HEK293 (cell line): ENCODE measurements at regions not wholly inside any gene's neighbourhood (a gene's known extent, or its start where the extent isn't known, plus 50 kb on each side); places are given as distances from the start of the nearest gene placed in this dataset.

Experiments
- CTCF ChIA-PET: fragments of 350-600 bp; formaldehyde crosslinking; extraction: SDS; loops from one replicate; lab custom pipeline; 2021; ENCODE audit warnings: antibody characterized with exemption; lab: Yijun Ruan, JAX
- POLR2A ChIA-PET: fragments of 300-600 bp; formaldehyde crosslinking; extraction: SDS; loops from one replicate; lab custom pipeline; 2020; ENCODE audit warnings: antibody characterized with exemption, inconsistent platforms; lab: Yijun Ruan, JAX
- H3K27ac ChIP-seq: fragments of 200-500 bp; sonication (Bioruptor generic); 2 replicates; pipeline ENCODE4 v1.5.1; 2014; ENCODE audit warnings: low read depth, low read length, control low read depth, inconsistent platforms; ENCODE audit errors: extremely low read depth
- H3K36me3 ChIP-seq, 2 experiments: fragments of 200-500 bp in 1 of 2; sonication (Bioruptor generic) in 1 of 2; 1 replicate in 1 of 2; 2 replicates in 1 of 2; pipeline ENCODE4 v1.5.1; 2014 to 2017; ENCODE audit warnings: inconsistent platforms in 2 of 2, low read length in 2 of 2; ENCODE audit not compliant: control insufficient read depth in 2 of 2, insufficient read depth in 1 of 2
- H3K4me1 ChIP-seq: fragments of 200-500 bp; sonication (Bioruptor generic); 2 replicates; pipeline ENCODE4 v1.5.1; 2014; ENCODE audit warnings: mild to moderate bottlenecking, low read length, inconsistent platforms; ENCODE audit not compliant: control insufficient read depth, insufficient read depth
- H3K4me3 ChIP-seq: 2 replicates; pipeline ENCODE4 v1.5.1; 2011; ENCODE audit warnings: low read depth, mild to moderate bottlenecking, control low read depth, low read length, moderate library complexity
- H3K9me3 ChIP-seq: fragments of 200-500 bp; sonication (Bioruptor generic); 2 replicates; pipeline ENCODE4 v1.5.1; 2014; ENCODE audit warnings: low read depth, low read length, inconsistent platforms; ENCODE audit not compliant: control insufficient read depth, insufficient read depth
- ATF2 ChIP-seq: fragments of 450-650 bp; formaldehyde crosslinking; IDR thresholded peaks from 2 replicates; pipeline ENCODE4 v1.5.1; 2016; ENCODE audit warnings: missing biosample characterization, missing genetic modification characterization, low read depth
- EGR2 ChIP-seq: fragments of 450-650 bp; formaldehyde crosslinking; IDR thresholded peaks from 2 replicates; pipeline ENCODE4 v1.5.1; 2016; ENCODE audit warnings: low read depth, missing biosample characterization, missing genetic modification characterization
- HIC1 ChIP-seq: fragments of 450-650 bp; formaldehyde crosslinking; IDR thresholded peaks from 2 replicates; pipeline ENCODE4 v1.5.1; 2016; ENCODE audit warnings: missing biosample characterization, missing genetic modification characterization
- KLF8 ChIP-seq: fragments of 450-650 bp; formaldehyde crosslinking; IDR thresholded peaks from 2 replicates; pipeline ENCODE4 v1.5.1; 2016; ENCODE audit warnings: missing biosample characterization, missing genetic modification characterization
- OSR2 ChIP-seq: fragments of 450-650 bp; formaldehyde crosslinking; IDR thresholded peaks from 2 replicates; pipeline ENCODE4 v1.5.1; 2016; ENCODE audit warnings: missing biosample characterization, missing genetic modification characterization
- SETDB1 ChIP-seq: IDR thresholded peaks from one replicate; pipeline ENCODE4 v1.6.1; 2017; ENCODE audit warnings: mild to moderate bottlenecking, low read length, moderate library complexity, mixed read lengths; ENCODE audit not compliant: insufficient read length
- SP3 ChIP-seq: fragments of 450-650 bp; formaldehyde crosslinking; IDR thresholded peaks from 2 replicates; pipeline ENCODE4 v1.5.1; 2016; ENCODE audit warnings: missing biosample characterization, missing genetic modification characterization
- WT1 ChIP-seq: fragments of 450-650 bp; formaldehyde crosslinking; IDR thresholded peaks from 2 replicates; pipeline ENCODE4 v1.5.1; 2016; ENCODE audit warnings: missing biosample characterization, missing genetic modification characterization
- ZBTB48 ChIP-seq: fragments of 450-650 bp; formaldehyde crosslinking; IDR thresholded peaks from 2 replicates; pipeline ENCODE4 v1.5.1; 2016; ENCODE audit warnings: missing biosample characterization, missing genetic modification characterization
- ZBTB8A ChIP-seq: fragments of 450-650 bp; formaldehyde crosslinking; IDR thresholded peaks from 2 replicates; pipeline ENCODE4 v1.5.1; 2016; ENCODE audit warnings: missing biosample characterization, missing genetic modification characterization
- ZFP37 ChIP-seq: fragments of 450-650 bp; formaldehyde crosslinking; IDR thresholded peaks from 2 replicates; pipeline ENCODE4 v1.5.1; 2016; ENCODE audit warnings: missing biosample characterization, missing genetic modification characterization
- ZNF140 ChIP-seq: fragments of 450-650 bp; formaldehyde crosslinking; IDR thresholded peaks from 2 replicates; pipeline ENCODE4 v1.5.1; 2016; ENCODE audit warnings: missing biosample characterization, missing genetic modification characterization
- ZNF146 ChIP-seq: fragments of 450-650 bp; formaldehyde crosslinking; IDR thresholded peaks from 2 replicates; pipeline ENCODE4 v1.5.1; 2016; ENCODE audit warnings: missing biosample characterization, missing genetic modification characterization
- ZNF16 ChIP-seq: fragments of 450-650 bp; formaldehyde crosslinking; IDR thresholded peaks from 2 replicates; pipeline ENCODE4 v1.5.1; 2016; ENCODE audit warnings: low read depth, missing biosample characterization, missing genetic modification characterization
- ZNF19 ChIP-seq: fragments of 450-650 bp; formaldehyde crosslinking; IDR thresholded peaks from 2 replicates; pipeline ENCODE4; 2016; ENCODE audit warnings: missing biosample characterization, missing genetic modification characterization, low read depth
- ZNF404 ChIP-seq: fragments of 450-650 bp; formaldehyde crosslinking; IDR thresholded peaks from 2 replicates; pipeline ENCODE4 v1.5.1; 2017; ENCODE audit warnings: missing biosample characterization, missing genetic modification characterization
- ZNF416 ChIP-seq: fragments of 450-650 bp; formaldehyde crosslinking; IDR thresholded peaks from 2 replicates; pipeline ENCODE4 v1.5.1; 2016; ENCODE audit warnings: missing biosample characterization, missing genetic modification characterization
- ZNF433 ChIP-seq: fragments of 450-650 bp; formaldehyde crosslinking; IDR thresholded peaks from 2 replicates; pipeline ENCODE4 v1.5.1; 2016; ENCODE audit warnings: missing biosample characterization, missing genetic modification characterization, low read depth
- ZNF707 ChIP-seq: fragments of 450-650 bp; formaldehyde crosslinking; IDR thresholded peaks from 2 replicates; pipeline ENCODE4 v1.5.1; 2016; ENCODE audit warnings: missing biosample characterization, missing genetic modification characterization
- ZNF791 ChIP-seq: fragments of 450-650 bp; formaldehyde crosslinking; IDR thresholded peaks from 2 replicates; pipeline ENCODE4 v1.5.1; 2016; ENCODE audit warnings: missing biosample characterization, missing genetic modification characterization
- ZSCAN30 ChIP-seq: fragments of 450-650 bp; IDR thresholded peaks from 2 replicates; pipeline ENCODE4 v1.5.1; 2018; ENCODE audit warnings: missing biosample characterization, mild to moderate bottlenecking, missing genetic modification characterization, moderate library complexity
- TF ChIP-seq, protein P1 (sequence below): fragments of 450-650 bp; formaldehyde crosslinking; IDR thresholded peaks from 2 replicates; pipeline ENCODE4 v1.5.1; 2016; ENCODE audit warnings: missing biosample characterization, missing genetic modification characterization

DNA sequence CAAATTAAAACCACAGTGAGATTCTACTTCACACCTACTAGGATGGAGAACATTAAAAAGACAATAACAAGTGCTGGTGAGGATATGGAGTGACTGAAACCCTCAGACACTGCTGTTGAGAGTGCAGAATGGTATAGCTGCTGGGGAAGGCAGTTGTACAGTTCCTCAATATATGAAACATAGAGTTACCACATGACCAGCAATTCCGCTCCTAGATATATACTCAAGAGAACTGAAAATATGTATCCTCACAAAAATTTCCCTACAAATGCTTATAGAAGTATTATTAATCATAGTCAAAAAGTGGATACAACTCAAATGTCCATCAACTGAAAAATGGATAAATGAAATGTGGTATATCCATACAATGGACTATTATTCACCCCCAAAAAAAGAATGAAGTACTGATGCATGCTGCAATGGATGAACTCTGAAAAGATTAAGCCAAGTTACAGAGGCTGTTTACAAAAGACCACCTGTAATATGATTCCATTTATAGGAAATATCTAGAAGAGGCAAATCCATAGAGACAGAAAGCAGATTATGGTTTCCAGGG lies 164.7 kb upstream of the IGF1R start:
- Histone ChIP-seq H3K9me3 (peaks cover 6% of the 10 kb centered on the region), H3K36me3 (no peaks in the 10 kb centered on the region), H3K4me1 (no peaks in the 10 kb centered on the region), H3K4me3 (no peak overlapping the region), H3K27ac (no peak overlapping the region)
- TF ChIP-seq ZNF140 (tag by site-specific recombination) (peak; percentile 97), WT1 (tag by site-specific recombination) (no peak), SETDB1 (peak; percentile 41), ZNF146 (tag by site-specific recombination) (peak; percentile 58; the same call in 1 of the 2 replicates)
- ChIA-PET CTCF (interaction anchor here (0.9 kb wide), 1 partner anchor 35 kb away, joined by 4 read pairs; no protein-coding TSS in a partner anchor), POLR2A (no interaction called here)

DNA sequence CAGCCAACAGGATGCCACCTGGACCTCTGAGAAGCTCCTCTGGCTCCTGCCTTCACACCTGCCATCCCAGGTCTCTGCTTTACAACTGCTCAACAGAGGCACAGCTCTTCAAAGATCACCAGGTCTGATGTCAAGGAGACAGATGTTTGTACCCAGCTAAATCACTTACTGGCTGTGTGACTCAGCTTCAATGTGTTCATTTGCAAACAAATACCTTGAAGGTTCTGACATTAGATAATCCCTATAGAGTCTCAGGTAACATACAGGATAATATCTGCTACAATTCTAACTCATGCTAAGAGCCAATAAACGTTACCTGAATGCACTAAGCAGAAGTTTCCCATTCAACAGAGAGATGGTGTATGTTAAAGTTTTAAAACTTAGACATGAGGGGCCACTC lies 163.4 kb upstream of the IGF1R start:
- Histone ChIP-seq H3K9me3 (peaks cover 6% of the 10 kb centered on the region), H3K36me3 (no peaks in the 10 kb centered on the region), H3K4me1 (no peaks in the 10 kb centered on the region), H3K4me3 (no peak overlapping the region), H3K27ac (no peak overlapping the region)
- TF ChIP-seq ZNF707 (no peak), ZBTB8A (tag by site-specific recombination) (no peak), ZNF791 (tag by site-specific recombination) (no peak), ZNF416 (no peak), ZSCAN30 (tag by site-specific recombination) (no peak), SP3 (no peak), ZNF146 (tag by site-specific recombination) (no peak), EGR2 (tag by site-specific recombination) (no peak), ZNF433 (no peak), HIC1 (tag by site-specific recombination) (no peak), ZNF404 (tag by site-specific recombination) (no peak), ATF2 (tag by site-specific recombination) (no peak), ZNF16 (tag by site-specific recombination) (no peak), ZFP37 (tag by site-specific recombination) (no peak), OSR2 (tag by site-specific recombination) (no peak), KLF8 (tag by site-specific recombination) (no peak), ZNF140 (tag by site-specific recombination) (no peak), ZNF19 (tag by site-specific recombination) (no peak), ZBTB48 (tag by site-specific recombination) (no peak)
- TF ChIP-seq, protein P1, sequence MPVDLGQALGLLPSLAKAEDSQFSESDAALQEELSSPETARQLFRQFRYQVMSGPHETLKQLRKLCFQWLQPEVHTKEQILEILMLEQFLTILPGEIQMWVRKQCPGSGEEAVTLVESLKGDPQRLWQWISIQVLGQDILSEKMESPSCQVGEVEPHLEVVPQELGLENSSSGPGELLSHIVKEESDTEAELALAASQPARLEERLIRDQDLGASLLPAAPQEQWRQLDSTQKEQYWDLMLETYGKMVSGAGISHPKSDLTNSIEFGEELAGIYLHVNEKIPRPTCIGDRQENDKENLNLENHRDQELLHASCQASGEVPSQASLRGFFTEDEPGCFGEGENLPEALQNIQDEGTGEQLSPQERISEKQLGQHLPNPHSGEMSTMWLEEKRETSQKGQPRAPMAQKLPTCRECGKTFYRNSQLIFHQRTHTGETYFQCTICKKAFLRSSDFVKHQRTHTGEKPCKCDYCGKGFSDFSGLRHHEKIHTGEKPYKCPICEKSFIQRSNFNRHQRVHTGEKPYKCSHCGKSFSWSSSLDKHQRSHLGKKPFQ: no peak
- ChIA-PET POLR2A (no interaction called here), CTCF (interaction anchor here (0.7 to 1.2 kb wide), 2 partner anchors 42 to 489 kb away, joined by 3 to 5 read pairs; no protein-coding TSS in a partner anchor)
